Activated T-cell treated with anti-CD3 and anti-CD28 coated beads for 4 hours (primary cell): ENCODE measurements at regions not wholly inside any gene's neighbourhood (a gene's known extent, or its start where the extent isn't known, plus 50 kb on each side); places are given as distances from the start of the nearest gene placed in this dataset.
"Not testable (repeated sequence)": the region's sequence is repeated elsewhere in the genome, so short reads cannot be mapped to it uniquely, and the experiment has no call there.

Experiments
- DNase-seq: peaks from one replicate; pipeline ENCODE4 v3.0.0-alpha.2; 2020

DNA sequence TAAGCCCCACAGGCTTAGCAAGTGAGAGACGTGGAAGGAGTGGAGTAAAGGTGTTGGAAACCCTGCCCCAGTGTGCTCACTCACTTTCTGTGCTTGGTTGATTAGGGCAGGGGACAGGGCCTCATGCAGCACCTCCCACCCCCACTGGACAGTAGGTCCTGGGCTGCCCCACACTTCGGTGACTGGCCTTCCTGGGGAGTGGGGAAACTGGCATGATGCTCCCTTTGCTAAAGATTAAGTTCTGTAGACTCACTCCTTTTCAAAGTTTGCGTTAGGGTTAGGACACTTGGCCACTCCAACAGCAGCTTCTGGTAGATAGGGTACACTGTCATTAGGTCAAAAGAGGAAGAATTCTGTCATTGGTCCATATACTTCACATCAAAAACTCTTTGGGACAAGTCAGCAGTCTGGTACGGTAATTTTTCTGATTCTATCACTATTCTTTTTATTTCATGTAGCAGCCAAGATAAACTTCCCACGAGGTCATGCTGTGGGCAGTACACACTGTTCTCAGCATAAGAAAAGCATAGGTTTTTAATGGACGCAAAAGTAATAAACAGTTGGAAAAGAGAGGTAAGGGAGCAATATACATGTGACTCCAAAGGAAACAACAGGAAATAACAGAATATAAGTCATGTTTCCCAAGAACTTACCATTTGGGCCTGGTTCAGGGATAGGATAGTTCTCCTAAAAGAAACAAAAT, 106.6 kb upstream of the TERB2 start:
- DNase-seq: not testable (repeated sequence)

DNA sequence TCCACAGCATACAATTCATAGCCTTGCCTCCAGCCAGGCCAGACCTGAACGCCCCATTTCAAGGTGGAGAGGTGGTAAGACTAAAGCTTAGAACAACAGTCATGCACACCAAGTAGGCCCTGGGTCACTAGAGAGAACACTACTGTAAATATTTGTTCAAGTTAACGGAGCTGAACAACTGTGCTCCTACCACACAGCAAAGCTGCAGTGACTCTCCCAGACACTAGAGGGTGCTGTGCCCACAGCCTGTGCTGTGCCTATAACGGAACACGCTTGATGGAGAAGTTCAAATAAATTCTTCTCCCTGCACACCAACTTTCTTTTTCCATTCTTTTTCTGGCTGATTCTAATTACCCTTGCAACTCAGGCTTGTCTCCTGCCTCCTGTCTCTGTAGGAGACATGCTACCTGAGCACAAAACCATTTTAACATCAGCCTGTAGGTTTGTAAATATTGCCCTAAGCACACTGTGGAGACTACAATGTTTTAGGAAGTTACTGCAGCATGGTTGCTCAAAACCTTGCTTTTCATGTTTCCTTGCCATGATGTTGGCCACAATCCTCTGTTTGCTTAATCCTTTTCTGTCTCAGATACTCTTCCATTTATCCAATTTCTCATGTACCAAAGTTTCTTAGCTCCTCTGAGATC, 103.1 kb upstream of the TERB2 start:
- DNase-seq: peak; percentile 55

DNA sequence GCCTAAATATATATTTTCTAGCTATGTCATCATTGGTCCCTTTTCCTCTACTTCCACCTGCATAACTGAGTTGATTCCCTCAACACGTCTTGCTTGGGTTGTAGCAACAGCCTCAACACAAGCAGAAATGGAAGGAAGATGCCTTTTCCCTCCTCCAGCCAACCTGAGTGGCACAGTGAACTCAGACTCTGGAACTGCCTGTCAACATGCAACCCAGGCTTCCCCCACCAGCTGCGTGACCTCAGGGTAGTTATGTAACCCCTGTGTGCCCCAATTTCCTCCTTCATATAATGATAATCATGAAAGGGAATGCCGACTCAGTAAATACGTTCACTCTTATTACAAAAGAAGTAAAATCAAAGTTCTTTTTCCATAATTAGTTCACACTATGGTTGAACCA, 101.8 kb upstream of the TERB2 start:
- DNase-seq: not testable (repeated sequence)

DNA sequence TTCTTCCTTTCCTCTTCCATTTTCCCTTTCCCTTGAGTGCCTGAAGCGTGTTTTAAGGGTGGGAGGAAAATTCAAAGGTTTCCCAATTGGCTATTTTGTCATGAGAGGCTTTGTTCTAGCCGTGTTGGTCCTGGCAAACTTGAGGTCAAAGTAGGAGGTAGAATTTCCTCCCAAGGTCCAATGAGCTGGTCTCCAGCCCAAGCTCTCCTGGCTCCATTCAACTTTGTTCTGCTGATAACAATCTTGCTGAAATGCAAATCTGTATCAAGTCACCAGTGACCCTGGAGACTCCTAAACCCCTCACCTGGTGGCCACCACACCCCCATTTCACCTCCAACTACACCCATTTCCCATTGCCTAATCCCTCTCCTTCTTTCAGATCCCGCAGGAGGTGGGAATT, 100.2 kb upstream of the TERB2 start:
- not testable (repeated sequence) for DNase-seq

DNA sequence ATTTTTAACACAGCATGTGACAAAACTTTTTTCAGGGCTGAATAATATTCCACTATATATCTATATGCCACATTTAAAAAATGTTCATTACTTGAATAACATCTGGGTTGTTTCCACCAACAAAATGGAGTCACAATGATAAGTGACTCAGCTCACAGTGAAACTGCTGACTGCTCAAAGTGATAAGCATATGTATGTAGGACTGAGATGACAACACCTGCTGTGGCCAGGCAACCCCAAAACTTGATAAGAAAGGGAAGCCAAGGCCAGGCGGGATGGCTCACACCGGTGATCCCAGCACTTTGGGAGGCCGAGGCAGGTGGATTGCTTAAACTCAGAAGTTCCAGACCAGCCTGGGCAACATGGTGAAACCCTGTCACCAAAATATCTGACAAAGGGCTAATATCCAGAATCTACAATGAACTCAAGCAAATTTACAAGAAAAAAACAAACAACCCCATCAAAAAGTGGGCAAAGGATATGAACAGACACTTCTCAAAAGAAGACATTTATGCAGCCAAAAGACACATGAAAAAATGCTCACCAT, 99.2 kb upstream of the TERB2 start:
- not testable (repeated sequence) for DNase-seq

DNA sequence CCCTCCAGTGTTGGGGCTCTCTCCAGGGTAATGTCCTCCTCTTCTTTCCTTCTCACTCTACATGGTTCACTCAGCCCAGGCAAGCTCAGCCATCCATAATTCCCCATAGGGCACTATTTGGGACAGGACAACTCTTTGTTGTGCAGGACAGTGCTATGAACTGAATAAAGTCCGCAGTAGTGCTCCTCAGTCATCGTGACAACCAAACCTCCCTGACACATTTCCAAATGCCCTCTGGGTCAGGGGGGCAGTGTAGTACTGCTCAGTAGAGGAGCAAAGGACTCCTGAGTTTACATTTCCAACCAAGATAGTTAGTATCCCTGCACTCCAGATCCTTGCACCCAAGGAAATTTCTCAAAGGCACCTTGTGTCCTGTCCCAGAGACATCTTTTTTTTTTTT, 97.4 kb upstream of the TERB2 start:
- not testable (repeated sequence) for DNase-seq

DNA sequence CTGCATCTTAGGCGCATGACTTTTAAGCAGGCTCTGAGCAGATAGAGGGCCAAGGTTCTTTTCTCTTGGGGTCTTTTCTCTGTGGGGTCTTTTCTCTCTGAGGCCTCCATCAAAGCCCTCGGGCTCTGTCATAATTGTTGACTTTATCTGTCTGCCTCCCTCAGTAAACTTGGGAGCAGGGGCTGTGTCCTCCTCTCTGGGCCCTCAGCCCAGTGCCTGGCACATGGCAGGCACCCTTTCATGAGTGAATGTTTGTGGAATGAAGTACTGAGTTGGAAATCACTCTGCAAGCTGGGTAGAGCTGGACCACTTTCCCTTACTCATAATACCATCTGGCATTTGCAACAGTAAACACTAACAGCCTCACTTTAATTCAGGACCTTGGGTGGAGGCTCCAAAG, 96.3 kb upstream of the TERB2 start:
- DNase-seq: not testable (repeated sequence)

DNA sequence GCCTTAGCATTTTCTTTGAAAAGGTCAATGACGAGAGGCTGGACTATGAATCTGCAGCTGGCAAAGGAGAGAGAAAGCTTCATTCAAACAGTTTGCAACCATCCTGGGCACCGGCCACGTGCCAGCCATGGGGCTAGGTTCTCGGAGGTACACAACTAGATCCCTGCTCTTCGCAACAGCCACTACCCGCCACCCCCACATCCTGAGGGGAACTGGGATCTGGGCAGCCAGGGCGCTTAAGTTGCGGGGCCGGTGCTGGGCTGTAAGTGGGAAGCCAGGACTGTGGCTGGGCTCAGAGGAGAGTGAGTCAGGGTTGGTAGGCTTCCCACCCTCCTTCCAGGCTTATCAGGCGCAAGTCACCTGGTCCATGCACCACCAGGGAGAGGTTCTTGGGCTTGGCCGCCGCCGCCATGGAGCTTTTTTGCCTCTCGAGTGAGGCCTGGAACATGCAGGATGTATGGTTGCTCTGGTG, 95.0 kb upstream of the TERB2 start:
- no peak for DNase-seq

DNA sequence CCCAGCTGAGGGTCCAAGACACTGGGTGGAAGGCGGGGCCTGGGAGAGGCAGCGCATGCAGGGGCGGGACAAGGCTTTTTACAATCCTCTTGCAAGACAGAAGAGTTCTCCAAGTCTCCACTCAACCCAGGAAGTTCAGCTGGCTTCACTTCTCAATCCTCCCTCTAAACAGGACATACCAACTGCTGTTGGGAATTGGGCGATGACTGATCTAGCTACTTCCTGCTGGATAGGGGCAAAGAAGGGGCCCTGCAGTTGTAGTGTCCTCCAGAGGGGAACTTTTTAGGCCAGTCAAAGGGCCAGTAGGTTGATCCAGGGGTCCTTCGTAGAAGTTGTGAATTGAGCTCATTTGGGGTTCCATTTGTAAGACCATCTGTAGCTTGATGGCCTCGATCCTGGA, 94.6 kb upstream of the TERB2 start:
- no peak for DNase-seq

DNA sequence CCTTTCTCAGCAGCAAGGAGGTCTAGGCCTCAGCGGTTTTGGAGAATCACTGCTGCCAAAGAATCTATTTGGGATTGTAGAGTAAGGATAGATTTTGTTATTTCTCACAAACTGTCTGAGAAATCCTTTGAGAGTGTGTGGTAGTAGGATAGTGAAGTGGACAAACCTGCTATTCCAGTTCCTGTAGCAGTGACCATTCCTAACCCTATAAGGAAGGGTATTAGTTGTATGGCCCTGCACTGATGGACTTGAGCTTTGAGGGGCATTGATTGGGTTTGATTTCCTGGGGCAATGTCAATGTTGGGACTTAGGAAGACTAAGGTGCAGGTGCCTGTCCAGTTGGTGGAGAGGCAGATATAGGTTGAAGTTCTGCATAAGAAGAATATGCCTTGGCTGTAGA, 93.6 kb upstream of the TERB2 start:
- not testable (repeated sequence) for DNase-seq

DNA sequence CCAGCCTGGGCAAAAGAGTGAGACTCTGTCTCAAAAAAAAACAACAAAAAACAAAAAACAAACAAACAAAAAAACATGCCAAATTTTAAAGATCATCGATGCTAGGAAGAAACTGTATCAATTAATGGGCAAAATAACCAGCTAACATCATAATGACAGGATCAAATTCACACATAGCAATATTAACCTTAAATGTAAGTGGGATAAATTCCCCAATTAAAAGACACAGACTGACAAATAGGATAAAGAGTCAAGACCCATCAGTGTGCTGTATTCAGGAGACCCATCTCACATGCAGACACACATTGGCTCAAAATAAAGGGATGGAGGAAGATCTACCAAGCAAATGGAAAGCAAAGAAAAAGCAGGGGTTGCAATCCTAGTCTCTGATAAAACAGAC, 88.4 kb upstream of the TERB2 start:
- DNase-seq: not testable (repeated sequence)

DNA sequence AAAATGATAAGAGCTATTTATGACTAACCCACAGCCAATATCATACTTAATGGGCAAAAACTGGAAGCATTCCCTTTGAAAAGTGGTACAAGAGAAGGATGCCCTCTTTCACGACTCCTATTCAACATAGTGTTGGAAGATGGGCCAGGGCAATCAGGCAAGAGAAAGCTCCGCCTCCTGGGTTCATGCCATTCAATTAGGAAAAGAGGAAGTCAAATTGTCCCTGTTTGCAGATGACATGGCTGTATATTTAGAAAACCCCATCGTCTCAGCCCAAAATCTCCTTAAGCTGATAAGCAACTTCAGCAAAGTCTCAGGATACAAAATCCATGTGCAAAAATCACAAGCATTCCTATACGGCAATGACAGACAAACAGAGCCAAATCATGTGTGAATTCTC, 86.4 kb upstream of the TERB2 start:
- DNase-seq: not testable (repeated sequence)

DNA sequence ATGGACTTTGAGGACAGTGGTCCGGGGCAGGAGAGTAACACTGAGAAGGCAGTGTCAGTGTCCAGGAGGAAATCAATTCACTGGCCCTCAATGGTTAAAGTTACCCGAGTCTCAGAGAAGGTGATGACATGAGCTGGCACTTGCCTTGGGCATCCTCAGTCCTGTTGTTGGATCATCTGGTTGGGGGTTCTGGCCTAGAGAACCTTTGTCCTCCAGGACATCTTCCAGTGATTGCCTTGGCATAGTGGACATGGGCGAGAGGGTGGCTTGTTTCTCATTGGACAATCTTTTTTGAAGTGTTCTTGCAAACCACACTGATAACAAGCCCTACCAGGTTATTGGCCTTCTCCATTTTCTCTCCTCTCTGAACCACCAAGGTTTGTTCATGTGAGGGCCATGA, 83.4 kb upstream of the TERB2 start:
- no peak for DNase-seq

DNA sequence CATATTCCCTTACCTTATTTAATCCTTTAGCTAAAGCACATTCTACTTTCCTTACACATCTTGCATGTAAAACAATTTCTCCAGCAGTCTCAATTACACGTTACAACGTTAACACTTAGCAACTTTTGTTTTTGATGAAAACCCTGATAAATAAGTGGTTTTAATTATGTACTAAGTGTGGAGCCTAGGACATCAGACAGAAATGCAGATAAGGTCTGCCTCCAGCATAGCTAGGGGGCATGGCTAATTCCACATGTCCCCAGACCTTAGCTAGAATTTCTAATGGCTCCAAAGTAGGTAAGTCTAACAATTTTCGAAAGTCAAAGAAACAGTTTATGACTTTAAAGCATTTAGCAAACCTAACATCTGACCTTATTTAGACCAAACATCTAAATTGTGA, 77.4 kb upstream of the TERB2 start:
- DNase-seq: no peak

DNA sequence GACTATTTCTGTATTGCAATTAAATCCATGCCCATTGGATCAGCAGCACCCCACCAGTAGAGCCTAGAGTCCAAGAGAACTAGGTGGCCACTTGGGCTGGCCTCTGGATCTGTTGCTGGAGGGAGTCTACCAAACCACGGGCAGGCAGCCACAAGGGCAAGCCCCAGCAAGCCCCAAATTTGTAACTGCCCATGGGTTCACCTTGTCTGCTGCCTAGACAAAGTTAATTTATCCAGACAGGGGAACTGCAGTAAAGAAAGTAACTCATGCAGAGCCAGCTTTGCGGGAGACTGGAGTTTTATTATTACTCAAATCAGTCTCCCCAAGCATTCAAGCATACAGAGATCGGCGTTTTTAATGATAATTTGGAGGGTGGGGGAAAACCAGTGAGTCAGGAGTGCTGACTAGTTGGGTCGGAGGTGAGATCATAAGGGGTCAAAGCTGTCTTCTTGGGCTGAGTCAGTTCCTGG, 74.0 kb upstream of the TERB2 start:
- DNase-seq: peak; percentile 4

DNA sequence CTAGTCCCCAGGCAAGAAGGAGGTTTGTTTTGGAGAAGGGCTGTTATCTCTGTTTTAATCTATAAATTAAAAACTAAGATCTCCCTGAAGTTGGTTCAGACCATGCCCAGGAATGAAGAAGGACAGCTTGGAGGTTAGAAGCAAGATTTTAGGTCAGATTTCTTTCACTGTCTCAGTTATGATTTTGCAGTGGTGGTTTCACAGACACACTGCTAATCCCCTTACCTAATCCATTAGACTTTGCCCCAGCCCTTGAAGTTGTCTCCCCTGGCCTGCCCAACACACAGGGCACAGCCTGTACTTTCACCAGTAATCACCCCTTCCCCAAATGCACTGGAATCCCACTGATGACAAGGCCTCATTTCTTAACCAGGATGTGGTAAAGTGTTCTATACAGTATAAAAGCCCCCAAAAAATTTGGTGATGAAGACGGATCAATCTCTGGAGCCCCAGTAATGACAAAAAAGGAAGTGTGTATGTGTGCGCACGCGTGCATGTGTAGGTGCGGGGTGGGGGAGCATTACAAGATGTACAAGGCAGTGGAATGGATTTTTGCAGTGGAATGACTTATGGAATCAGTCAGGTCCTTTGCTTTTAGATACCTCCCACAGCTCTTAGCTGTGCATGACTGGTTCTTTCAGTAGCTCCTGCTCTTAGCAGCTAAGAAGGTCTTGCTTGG, 73.1 kb upstream of the TERB2 start:
- DNase-seq: no peak

DNA sequence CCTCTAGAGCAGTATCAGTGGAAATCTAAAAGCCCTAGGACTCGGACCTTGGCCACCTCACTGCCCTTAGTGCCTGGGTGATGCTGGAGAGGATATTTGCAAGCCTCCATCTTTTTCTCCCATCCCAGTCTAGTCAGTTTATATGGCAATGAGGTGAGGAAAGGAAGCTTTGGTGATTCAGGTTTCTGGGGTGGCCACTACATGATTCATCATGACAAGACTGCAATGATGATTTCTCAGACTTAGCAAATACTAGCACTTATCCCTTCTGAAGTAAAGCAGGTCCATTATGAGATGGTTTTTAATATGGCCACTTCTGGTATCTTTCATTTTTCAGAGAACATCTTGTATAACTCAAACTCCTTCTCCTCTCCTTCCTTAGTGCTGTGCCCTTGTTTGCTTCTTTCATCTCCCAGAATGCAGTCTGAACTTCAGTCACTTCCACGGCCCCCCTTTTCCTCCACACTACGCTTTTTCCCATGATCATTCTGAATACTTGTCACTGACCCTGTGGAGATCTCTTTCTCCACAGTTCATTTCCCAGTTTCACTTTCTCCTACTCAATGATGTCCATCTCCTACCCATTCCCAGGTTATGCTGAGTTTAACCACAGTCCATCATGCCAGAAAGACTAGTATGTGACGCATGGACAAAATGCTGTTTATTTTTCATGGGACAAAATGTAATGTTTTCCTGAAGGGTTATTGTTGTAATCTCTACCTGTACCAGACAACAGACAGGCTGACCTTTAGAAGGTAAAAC, 57.4 kb upstream of the TERB2 start:
- not testable (repeated sequence) for DNase-seq

DNA sequence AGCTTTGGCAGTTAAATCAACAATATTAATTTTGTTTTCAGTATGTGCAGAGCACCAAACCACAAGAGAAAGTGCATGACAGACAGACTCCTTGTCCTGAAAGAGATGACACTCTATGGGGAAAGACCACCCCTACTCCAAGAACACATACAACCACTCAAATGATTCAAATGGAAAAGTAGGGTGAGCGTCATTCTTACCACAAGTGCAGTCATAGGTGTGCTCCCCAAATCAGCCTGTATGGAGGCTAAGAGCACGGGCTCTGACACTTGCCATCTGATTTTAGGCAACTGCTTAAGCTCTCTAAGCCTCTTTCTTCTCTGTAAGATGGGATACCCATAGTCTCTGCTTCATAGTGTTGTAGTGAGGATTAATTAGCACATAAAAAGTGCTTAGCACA, 56.7 kb upstream of the TERB2 start:
- DNase-seq: not testable (repeated sequence)

DNA sequence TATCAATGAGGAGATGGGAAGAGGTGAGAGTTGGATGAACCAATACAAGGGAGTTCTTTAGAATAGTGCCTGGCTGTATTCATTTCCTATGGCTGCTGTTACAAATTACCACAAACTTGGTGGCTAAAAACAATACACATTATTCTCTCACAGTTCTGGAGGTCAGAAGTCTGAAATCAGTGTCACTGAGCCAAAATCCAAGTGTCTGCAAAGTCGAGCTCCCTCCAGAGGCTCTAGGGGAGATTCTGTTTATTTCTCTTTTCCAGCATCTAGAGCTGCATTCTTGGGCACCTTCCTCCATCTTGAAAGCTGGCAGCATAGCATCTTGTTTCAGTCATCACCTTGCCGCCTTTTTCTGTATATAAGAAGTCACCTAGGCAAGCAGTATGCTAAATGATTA, 55.7 kb upstream of the TERB2 start:
- DNase-seq: not testable (repeated sequence)

DNA sequence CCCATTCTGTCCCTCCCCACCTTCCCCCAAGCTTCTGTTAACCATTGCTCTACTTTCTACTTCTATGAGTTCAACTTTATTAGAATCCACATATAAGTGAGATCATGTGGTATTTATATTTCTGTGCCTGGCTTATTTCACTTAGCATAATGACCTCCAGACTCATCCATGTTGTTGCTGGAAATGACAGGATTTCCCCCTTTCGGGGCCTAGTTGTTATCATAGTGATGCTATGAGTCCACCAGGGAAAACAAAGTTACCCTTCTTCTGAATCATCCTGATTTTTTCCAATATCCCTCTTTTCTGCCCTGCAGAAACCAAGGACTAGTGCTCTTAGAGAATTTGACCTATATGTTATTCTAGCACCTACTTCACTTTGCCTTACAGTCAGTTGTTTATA, 53.2 kb upstream of the TERB2 start:
- DNase-seq: not testable (repeated sequence)

DNA sequence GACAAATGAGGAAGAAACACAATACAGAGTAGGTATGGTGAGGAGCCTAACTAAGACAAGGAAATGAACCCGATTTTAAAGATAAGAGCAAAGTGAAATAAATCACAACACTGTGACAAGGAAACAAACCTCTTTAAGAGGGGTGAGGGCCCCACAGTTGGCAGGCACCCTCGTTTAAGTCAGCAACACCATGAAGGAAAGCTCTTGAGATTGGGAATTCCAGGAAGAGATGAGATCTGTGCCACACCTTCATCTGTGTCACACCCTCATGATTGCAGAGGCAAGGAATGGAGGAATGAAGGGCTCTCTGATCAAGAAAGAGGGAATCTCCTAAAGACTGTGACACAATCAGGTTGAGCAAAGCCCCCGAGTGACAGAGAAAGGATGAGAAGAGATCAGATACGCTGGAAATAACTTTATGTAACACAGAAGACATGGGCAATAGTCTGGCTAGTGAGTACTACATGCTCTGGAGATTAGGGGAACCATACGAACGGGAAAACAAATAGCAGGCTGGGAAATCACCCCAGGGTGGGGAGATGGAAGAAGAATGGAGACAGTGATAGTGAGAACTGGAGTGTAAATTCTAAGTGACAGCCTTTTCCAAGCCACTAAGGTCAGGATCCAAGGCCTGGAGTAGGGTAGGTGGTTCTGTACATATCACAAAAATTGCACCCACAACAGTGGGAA, 51.7 kb upstream of the TERB2 start:
- DNase-seq: not testable (repeated sequence)
